ENCODE measurements at regions not wholly inside any gene's neighbourhood (a gene's known extent, or its start where the extent isn't known, plus 50 kb on each side); places are given as distances from the start of the nearest gene placed in this dataset.
A peak's percentile ranks its signal among the peaks of the same experiment; 100 is the strongest.
"Not testable (repeated sequence)": the region's sequence is repeated elsewhere in the genome, so short reads cannot be mapped to it uniquely, and the experiment has no call there.

DNA sequence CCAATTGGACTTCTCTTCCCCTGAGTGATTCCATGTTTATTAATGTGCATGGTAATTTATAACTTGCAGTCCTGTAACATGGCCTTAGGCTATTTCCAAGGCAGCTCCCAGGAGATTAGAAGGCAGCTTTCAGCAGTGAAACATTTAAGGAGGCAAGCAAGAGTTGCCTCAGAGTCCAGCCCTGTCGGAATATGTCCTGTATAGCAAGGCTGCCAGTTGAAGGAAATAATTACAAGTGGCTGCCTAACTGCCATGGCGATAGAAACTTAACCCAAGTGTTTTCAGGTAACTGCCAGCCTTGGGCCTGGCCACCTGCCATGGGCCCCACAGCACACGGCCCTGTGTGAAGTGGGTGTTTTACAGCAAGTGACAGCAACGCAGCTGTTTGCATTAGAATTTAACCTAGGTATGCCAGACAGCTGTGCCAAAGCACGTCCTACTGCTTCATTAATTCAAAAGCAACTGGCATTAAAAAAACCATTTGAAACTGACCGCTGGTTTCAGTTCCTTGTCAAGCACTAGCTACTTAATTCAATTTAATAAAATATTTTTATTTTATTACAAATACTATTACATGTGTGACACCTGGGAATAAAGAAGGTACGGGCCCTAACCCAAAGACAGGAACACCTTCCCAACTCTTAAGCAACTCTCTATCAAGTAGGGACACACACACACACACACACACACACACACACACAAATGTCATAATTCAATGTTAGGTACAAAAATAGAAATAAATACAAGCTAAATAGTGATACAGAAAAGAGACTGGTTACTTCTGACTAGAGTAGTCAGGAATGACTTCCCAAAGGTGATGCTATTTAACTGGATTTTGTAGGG is 151.8 kb upstream of the HEY2 start:
- no peak for DNase-seq

DNA sequence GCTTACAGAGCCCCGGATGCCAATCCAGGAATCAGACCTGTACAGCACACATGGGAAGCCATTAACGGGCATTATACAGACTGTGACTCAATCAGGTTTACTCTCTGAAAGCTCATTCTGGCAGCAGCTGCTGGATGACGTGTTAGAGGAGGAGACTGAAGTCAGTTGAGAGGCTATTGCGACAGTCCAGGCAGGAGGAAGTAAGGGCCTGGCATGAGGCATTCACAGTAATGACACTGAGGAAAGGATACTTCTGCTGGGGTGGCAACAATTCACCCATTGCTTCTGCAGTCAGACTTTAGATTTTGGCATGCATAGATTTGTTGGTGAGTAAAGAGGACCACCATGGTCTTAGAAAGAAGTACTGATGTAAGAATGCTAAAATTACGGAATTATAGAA is 151.0 kb upstream of the HEY2 start:
- peak; percentile 21 for DNase-seq

DNA sequence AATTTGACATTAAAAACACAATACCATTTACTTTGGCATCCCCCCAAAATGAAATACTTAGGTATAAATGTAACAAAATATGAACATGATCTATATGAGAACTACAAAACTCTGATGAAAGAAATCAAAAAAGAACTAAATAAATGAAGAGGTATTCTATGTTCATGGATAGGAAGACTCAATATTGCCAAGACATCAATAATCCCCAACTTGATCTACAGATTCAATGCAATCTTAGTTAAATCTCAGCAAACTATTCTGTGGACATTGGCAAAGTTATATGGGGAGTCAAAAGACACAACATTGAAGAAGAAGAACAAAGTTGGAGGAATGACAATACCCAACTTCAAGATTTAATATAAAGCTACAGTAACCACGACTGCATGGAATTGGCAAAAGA is 145.2 kb upstream of the HEY2 start:
- no peak for DNase-seq

DNA sequence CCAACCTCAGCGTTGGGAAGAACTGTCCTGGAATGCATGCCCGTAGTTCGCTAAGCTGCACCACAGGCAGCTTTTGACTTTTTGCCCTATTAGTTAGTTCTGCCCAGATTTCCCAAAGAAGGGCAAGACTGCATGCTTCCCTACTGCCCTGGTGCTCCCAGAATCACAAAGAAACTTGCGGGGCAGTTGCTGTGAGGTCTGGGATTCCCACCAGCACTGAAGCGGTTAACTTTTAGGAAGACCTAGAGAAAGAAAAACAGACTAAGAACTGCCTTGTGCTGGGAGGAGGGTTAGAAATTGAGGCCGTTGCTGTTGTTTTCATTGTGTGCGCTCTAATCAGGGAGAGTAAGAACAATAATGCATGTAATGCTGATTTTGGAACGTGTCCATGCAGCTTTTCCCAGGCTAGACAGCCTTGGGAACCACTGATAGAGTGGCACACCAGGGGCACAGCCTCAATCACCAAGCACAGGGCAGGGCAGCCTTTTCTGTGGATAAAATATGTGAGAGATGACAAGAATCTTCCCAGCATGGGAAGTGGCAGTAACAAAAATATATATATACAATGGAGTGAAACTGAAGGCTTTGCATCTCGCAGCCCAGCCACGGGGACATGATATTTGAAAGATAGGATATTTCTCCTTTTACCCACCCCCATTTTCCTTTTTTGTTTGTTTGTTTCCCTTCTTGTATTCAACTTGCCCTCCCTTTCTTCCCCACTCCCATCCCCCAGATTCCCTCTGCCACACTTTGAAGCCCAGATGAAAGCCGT is 137.7 kb upstream of the HEY2 start:
- no peak for DNase-seq

DNA sequence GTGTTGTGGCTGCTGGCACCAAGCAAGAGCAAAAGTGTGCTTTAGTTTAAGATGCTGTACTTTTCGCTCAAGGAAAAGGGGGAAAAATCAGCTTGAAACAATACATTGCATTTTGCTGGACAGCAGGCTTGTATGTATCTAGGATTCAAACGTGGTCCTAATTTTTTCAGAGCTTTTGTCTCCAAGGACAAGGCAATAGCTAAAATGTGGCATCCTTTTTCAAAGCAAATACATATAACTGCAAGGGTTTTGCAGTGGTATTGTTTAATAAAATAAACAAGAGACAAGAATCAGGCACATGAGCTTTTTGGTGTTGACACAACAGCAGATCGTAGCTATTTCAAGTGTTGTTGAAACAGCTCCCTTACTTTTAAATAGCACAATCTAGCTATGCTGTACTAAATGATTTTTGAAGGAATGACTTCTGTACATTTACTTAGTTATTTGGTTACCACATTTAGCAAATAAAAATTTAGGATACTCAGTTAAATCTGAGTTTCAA is 137.0 kb upstream of the HEY2 start:
- no peak for DNase-seq

DNA sequence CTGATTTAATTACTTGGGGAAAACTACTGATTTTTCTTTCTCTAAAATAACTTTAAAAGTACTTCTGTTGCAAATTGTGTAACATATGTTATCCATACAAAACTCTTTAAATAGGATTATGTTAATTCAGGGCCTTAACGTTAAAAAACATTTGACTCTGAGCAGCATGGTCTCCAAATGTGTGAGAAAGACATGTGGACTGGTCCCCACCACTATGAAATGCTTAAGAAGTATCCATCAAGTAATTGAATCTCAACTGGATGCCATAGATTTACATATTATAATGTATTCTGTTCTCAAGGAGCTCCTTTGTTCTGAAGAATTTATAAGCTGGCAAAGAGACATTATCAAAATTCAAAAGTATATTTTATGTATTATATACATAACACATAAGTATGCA is 130.8 kb upstream of the HEY2 start:
- peak; percentile 26 for DNase-seq

DNA sequence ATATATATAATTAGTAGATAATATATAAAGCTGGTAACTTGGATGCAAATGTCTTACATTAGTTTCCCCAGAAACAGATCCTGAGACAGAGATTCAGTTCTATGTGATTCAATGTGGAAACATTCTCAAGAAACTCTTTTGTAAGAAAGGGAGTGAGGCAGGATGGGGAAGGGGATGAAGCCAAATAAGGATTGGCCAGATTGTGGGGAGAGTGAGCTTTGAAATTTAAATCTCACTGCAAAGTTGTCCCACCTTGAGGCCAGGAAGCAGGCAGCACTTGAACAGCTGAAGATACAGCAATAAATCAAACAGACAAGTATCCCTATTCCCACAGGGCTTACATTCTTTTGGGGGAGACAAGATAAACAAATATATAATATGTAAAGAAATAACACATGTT is 126.3 kb upstream of the HEY2 start:
- DNase-seq, result no peak

DNA sequence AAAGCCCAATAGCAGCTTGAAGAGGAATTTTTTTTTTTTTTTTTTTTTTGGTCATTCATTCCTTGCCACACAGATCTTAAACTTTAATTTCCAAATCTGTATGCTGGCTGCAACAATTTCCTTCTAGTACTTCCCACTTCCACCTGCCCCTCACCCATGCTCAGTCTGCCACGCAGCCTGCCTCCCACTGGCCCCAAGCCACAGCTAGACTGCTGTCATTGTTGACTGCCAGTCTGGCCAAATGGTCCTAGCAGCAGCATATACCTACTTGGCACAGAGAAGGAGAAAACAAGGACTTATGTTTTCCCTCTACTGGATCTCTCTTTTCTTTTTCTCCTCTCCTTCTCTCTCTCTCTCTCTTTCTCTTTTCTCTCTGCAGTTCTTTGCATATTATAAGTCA is 118.3 kb upstream of the HEY2 start:
- DNase-seq, result no peak

DNA sequence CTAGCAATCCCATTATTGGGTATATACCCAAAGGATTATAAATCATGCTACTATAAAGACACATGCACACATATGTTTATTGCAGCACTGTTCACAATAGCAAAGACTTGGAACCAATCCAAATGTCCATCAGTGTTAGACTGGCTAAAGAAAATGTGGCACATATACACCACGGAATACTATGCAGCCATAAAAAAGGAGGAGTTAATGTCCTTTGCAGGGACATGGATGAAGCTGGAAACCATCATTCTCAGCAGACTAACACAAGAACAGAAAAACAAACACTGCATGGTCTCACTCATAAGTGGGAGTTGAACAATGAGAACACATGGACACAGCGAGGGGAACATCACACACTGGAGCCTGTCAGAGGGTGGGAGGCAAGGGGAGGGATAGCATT is 113.4 kb upstream of the HEY2 start:
- DNase-seq, result not testable (repeated sequence)

DNA sequence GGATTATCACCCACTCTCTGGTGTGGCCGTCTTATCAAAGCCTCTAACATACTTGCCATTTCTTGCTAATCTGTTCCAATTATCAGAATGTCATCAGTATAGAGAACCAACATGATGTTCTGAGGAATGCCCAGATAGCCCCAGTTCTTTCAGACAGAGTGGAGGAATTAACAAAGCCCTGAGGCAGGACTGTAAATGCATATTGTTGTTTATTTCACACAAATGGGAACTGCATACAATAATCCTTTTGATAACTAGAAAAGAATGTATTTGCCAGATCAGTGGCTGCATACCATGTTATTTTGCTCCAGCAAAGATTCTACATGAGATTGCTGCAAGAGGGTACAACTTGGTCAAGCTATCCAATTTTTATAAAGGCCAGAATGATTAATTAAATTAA is 112.8 kb upstream of the HEY2 start:
- no peak for DNase-seq

DNA sequence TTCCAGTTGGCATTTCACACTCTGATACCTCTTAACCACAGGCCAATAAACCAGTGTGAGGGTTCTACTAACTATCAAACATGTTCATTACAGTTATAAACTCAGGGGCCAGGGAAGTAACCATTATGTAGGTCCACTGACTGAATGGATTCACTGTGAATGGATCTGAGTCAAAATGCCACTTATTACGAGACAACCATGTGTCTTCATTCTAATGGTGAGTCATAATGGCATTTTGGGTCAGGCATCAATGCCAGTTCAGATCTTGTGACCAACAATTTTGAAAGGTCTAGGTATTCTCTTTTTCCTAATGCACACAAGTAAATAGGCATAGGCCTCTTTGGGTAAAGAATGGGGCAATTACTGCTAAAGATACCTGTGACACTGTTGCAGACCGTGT is 112.2 kb upstream of the HEY2 start:
- no peak for DNase-seq

DNA sequence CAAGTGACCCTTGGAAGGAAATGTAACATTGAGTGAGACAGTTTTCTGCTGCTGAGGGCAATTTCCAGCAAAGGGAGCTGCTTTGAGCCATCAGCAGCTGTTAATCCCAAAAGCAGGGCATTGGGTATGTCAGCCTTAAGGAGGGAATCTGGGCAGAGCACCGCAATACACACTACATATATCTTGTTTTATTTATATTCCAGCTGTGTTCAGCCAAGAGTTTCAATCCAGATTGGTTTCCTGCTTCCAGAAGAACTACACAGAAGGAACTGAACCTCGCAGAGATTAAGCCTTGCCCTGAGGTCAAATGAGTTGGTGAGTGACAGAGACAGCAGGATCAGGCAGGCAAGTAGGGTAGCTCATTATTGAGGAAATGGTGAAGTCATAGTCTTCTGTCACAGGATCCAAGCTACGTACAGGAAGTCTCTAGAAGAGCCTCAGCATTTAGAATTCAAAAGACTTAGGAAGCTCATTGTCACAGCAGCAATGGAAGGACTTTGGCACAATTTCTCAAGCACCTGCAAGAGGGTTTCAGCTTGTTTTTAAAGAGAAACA is 109.9 kb upstream of the HEY2 start:
- DNase-seq, result peak; percentile 39

DNA sequence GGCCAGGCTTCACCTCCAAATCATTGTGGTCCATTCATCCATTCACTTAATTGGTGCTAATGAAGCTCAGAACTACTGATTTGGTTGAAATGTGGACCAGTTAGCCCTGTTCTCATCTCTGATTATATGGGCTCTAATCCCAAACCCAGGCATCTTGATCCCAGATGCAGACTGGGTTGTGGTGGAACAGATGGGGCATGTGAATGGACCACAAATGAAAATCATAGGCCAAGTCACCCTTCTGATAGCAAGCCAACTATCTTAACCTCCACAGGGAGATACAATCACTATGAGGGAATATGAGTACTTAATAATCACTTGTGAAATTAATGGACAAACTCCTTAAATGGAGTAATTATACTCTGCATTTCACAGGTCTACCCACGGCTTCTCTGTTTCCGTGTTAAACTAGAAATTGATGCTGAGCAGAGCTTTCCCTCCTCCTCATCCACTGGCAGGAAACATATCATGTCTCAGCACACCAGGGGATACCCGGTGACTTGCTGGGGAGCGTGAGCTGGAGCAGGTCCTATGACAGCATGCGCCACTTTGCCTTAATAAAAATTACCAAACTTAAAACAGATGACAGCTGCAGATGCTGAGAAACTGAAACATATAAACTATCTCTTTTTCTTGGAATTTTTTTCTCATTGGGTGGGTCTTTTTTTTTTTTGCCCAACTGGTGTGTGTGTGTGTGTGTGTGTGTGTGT is 108.8 kb upstream of the HEY2 start:
- no peak for DNase-seq

DNA sequence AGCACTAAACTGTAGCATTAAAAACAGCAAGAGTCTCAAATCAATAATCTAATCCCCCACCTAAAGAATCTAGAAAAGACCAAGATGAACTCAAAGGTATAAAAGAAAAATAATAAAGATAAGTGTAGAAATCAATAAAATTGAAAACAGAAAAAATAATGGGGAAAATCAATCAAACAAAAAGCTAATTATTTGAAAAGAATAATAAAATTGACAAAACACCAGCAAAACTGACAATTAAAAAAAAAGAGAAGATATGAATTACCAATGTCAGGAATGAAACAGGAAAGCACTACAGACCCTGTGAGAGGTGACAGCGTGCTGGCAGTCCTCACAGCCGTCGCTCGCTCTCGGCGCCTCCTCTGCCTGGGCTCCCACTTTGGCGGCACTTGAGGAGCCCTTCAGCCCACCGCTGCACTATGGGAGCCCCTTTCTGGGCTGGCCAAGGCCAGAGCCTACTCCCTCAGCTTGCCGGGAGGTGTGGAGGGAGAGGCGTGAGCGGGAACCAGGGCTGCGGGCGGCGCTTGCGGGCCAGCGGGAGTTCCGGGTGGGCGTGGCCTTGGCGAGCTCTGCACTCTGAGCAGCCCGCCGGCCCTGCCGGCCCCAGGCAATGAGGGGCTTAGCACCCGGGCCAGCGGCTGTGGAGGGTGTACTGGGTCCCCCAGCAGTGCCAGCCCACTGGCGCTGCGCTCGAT is 105.3 kb upstream of the HEY2 start:
- not testable (repeated sequence) for DNase-seq

DNA sequence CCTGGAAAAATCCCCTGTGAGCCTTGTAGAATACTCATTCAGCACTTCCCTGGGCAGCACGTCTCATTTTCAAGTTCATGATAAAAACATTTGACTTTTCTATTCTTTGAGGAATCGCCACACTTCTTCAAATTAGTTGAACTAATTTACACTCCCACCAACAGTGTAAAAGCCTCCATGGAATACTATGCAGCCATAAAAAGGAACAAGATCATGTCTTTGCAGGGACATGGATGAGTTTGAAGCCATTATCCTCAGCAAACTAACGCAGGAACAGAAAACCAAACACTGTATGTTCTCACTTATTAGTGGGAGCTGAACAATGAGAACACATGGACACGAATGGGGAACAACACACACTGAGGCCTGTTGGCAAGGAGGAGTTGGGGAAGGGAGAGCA is 102.0 kb upstream of the HEY2 start:
- no peak for DNase-seq

DNA sequence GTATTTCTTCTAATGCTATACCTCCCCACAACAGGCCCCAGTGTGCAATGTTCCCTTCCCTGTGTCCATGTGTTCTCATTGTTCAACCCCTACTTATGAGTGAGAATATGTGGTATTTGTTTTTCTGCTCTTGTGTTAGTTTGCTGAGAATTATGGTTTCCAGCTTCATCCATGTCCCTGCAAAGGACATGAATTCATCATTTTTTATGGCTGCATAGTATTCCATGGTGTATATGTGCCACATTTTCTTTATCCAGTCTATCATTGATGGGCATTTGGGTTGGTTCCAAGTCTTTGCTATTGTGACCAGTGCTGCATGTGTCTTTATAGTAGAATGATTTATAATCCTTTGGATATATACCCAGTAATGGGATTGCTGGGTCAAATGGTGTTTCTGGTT is 95.7 kb upstream of the HEY2 start:
- not testable (repeated sequence) for DNase-seq

DNA sequence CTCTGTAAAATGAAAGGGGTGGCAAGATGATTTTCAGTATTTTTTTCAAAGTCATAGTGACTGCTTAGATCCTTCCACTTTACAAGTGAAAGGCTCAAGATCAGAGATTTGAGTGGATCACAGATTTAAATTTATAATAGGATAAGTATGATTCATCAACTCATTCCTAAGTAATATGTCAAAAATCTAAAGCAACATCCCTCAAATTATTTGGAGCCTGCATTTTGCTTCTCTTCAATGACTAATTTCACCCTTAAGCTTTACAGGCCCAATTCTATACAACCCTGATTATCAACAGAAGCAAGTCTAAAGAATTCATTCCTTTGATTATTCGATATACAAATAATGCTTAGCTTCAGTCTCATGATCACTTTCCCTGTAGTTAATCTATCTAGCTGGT is 93.9 kb upstream of the HEY2 start:
- no peak for DNase-seq

DNA sequence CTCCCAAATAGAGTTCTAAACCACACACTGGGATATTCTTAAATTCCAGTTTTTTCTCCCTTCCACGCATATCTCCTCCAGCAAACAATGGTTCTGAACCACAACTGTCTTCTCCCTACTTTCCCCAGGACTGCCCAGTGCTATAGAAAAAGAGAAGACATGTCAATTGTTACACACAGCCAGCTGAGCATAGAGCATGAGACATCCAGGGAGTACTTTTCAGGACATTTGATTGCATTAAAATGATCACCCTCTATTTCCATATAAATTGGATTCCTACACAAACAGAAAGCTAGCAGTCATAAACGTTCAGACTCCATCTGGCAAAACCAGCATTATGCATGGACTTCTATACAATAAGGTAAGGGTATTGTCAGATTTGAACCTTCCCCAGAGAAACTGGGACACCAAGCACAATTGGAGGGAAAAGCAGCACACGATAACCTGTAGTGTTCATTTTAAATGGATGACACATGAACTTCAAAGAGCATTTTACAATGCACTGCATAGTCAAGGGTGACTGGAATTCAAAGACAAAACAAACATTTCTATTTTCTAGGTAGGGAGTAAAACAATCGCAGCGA is 93.1 kb upstream of the HEY2 start:
- peak; percentile 38 for DNase-seq

DNA sequence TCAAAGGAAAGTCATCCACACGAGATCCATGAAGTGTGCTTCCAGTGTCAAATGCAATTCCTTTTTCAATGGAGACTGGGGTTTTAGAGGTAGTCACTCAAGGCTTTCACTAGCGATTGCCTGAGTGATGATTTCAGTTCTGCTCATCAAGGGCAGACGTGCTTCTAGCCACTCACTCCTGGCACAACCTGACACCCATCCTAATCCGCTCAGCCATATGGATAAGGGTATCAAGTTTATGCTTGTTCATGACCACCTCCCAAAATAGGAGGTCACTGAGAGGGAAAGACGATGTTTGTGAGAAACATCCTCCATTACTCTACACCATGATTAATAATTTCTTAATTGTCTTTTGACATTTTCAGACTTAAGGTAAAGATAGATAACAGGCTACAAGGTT is 91.3 kb upstream of the HEY2 start:
- DNase-seq, result peak; percentile 97

DNA sequence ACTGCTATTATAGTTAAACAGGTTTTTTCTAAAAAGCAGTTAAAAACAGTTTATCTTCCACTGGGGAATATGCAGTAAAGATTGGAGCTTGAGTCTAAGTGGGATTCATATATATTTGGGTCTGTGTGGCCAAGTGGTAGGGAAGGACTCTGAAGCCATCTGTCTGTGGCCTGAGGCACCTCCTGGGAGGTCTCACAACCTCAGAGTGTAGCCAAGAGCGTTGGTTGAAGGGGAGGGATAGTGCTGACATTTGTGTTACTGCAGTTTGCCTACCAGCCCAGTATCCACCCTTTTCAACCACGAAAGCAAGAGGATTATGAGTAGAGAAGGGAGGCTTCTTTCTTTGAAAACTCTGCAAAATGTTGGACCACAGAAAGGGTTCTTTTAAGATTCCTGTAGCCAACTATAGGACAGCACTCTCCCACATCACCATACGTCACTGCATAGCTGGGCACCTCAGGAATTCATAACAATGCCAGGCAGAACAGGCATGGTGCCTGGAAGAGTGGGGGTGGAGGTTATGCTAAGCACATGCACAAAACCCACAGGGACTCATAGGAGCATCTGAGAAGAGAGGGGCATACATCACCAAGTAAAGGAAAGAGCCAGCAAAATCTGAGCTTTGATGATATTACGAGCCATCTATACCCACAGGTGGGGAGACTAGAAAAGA is 90.5 kb upstream of the HEY2 start:
- DNase-seq, result peak; percentile 44

DNA sequence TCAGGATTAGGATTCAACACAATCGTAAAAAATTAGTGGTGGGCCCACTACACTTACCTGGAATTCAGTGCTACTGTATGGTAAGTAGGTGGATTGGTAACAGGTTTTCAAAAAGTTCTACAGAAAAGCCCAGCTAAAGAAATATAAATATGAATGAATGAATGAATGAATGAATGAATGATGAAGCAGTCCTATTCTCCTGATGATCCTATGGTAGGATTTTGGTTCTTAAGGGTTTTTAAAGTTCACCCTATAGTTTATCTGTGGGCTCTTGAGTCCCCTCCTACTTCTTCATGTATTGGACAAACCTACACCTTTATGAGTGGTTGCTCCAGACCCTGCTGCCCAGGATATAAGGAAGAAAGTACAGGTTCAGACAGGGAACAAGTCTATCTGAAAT is 89.5 kb upstream of the HEY2 start:
- no peak for DNase-seq

DNA sequence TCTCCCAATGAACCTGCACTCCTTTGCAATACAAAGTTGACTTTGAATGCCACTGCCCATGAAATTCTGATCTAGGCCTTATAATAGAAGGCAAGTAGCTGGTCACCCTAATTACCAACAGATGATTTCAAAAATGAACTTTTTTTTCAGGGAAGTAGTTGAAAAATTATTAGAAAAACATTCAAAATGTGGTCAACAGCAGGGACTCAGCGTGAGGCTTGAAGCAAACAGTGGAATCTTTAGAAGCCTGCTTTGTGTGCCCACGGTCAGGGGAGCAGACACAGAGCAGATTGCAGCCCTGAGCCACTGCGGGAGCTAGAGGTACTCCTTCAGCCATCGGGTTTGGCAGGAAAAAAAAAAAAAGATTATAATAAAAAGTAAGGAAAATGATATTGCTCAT is 87.1 kb upstream of the HEY2 start:
- DNase-seq, result no peak

Measured in NCI-H82 (cell line).